ENCODE measurements at regions not wholly inside any gene's neighbourhood (a gene's known extent, or its start where the extent isn't known, plus 50 kb on each side); places are given as distances from the start of the nearest gene placed in this dataset.

GRCh38 chr6:54481091-54481490 is 172.8 kb downstream of the TINAG start:
- no peak for TF ChIP-seq CTCF (IDR thresholded peaks at IDR 0.05; ENCODE audit: low read depth, low read length)
- H3K27ac ChIP-seq = no peak overlapping the region
- H3K4me3 ChIP-seq (ENCODE audit: low read depth, low read length) = no peak overlapping the region
- no peaks in the 10 kb centered on the region for H3K9me3 ChIP-seq (ENCODE audit: severe bottlenecking)
- no peak for DNase-seq
- no peaks in the 10 kb centered on the region for H3K27me3 ChIP-seq (ENCODE audit: insufficient read depth, low read depth, severe bottlenecking)
- no peaks in the 10 kb centered on the region for H3K36me3 ChIP-seq

- H3K9me3 ChIP-seq (ENCODE audit: severe bottlenecking) = no peaks in the 10 kb centered on the region
- no peaks in the 10 kb centered on the region for H3K27me3 ChIP-seq (ENCODE audit: insufficient read depth, low read depth, severe bottlenecking)
- no peak overlapping the region for H3K27ac ChIP-seq
- no peak for DNase-seq
- H3K4me3 ChIP-seq (ENCODE audit: low read depth, low read length) = no peak overlapping the region
- no peaks in the 10 kb centered on the region for H3K36me3 ChIP-seq
- no peak for TF ChIP-seq CTCF (IDR thresholded peaks at IDR 0.05; ENCODE audit: low read depth, low read length)
Observed at GRCh38 chr6:54491431-54491830, 183.2 kb downstream of the TINAG start.

- no peak overlapping the region for H3K27ac ChIP-seq
Observed at GRCh38 chr6:54493138-54493537, 184.9 kb downstream of the TINAG start.

GRCh38 chr6:54503144-54503543 is 194.9 kb downstream of the TINAG start:
- TF ChIP-seq CTCF (IDR thresholded peaks at IDR 0.05; ENCODE audit: low read depth, low read length) = no peak
- DNase-seq = no peak
- H3K27ac ChIP-seq = no peak overlapping the region
- no peak overlapping the region for H3K4me3 ChIP-seq (ENCODE audit: low read depth, low read length)
- no peaks in the 10 kb centered on the region for H3K36me3 ChIP-seq
- H3K9me3 ChIP-seq (ENCODE audit: severe bottlenecking) = peaks cover 6% of the 10 kb centered on the region
- no peaks in the 10 kb centered on the region for H3K27me3 ChIP-seq (ENCODE audit: insufficient read depth, low read depth, severe bottlenecking)

More at GRCh38 chr6:54493138-54493537, 184.9 kb downstream of the TINAG start:
- no peak for TF ChIP-seq CTCF (IDR thresholded peaks at IDR 0.05; ENCODE audit: low read depth, low read length)
- H3K9me3 ChIP-seq (ENCODE audit: severe bottlenecking) = no peaks in the 10 kb centered on the region
- no peaks in the 10 kb centered on the region for H3K36me3 ChIP-seq
- no peak for DNase-seq
- H3K4me3 ChIP-seq (ENCODE audit: low read depth, low read length) = no peak overlapping the region
- no peaks in the 10 kb centered on the region for H3K27me3 ChIP-seq (ENCODE audit: insufficient read depth, low read depth, severe bottlenecking)

- DNase-seq = no peak
- H3K36me3 ChIP-seq = no peaks in the 10 kb centered on the region
- no peak for TF ChIP-seq CTCF (IDR thresholded peaks at IDR 0.05; ENCODE audit: low read depth, low read length)
Observed at GRCh38 chr6:54515013-54515412, 206.8 kb downstream of the TINAG start.

GRCh38 chr6:54515713-54516112 is 207.5 kb downstream of the TINAG start:
- no peaks in the 10 kb centered on the region for H3K9me3 ChIP-seq (ENCODE audit: severe bottlenecking)
- no peak overlapping the region for H3K27ac ChIP-seq
- no peaks in the 10 kb centered on the region for H3K36me3 ChIP-seq
- H3K27me3 ChIP-seq (ENCODE audit: insufficient read depth, low read depth, severe bottlenecking) = peaks cover 2% of the 10 kb centered on the region
- no peak for DNase-seq
- TF ChIP-seq CTCF (IDR thresholded peaks at IDR 0.05; ENCODE audit: low read depth, low read length) = no peak
- H3K4me3 ChIP-seq (ENCODE audit: low read depth, low read length) = no peak overlapping the region

More at GRCh38 chr6:54515013-54515412, 206.8 kb downstream of the TINAG start:
- no peak overlapping the region for H3K4me3 ChIP-seq (ENCODE audit: low read depth, low read length)
- no peaks in the 10 kb centered on the region for H3K9me3 ChIP-seq (ENCODE audit: severe bottlenecking)
- H3K27ac ChIP-seq = no peak overlapping the region
- H3K27me3 ChIP-seq (ENCODE audit: insufficient read depth, low read depth, severe bottlenecking) = peaks cover 2% of the 10 kb centered on the region

Measured in WERI-Rb-1 (cell line).